ENCODE measurements at regions not wholly inside any gene's neighbourhood (a gene's known extent, or its start where the extent isn't known, plus 50 kb on each side); places are given as distances from the start of the nearest gene placed in this dataset.

- DNase-seq (ENCODE audit: low read depth): no peak
Observed at GRCh38 chr13:82817133-82817532, 1065.1 kb downstream of the SLITRK1 start.

- DNase-seq (ENCODE audit: low read depth): no peak
Observed at GRCh38 chr13:82815791-82816190, 1066.5 kb downstream of the SLITRK1 start.

GRCh38 chr13:82803341-82803740 is 1078.9 kb downstream of the SLITRK1 start:
- peak; percentile 15 for DNase-seq (ENCODE audit: low read depth)

- DNase-seq (ENCODE audit: low read depth): no peak
Observed at GRCh38 chr13:82802528-82802927, 1079.7 kb downstream of the SLITRK1 start.

GRCh38 chr13:82800391-82800790 is 1081.9 kb downstream of the SLITRK1 start:
- DNase-seq (ENCODE audit: low read depth): peak; percentile 67

GRCh38 chr13:82797876-82798275 is 1084.4 kb downstream of the SLITRK1 start:
- no peak for DNase-seq (ENCODE audit: low read depth)

GRCh38 chr13:82791035-82791434 is 1091.2 kb downstream of the SLITRK1 start:
- DNase-seq (ENCODE audit: low read depth): peak; percentile 3

GRCh38 chr13:82772816-82773215 is 1109.5 kb downstream of the SLITRK1 start:
- DNase-seq (ENCODE audit: low read depth): peak; percentile 42

- no peak for DNase-seq (ENCODE audit: low read depth)
Observed at GRCh38 chr13:82766732-82767321, 1115.4 kb downstream of the SLITRK1 start.

GRCh38 chr13:82758044-82758443 is 1124.2 kb downstream of the SLITRK1 start:
- peak; percentile 47 for DNase-seq (ENCODE audit: low read depth)

- DNase-seq (ENCODE audit: low read depth): no peak
Observed at GRCh38 chr13:82751206-82751605, 1131.1 kb downstream of the SLITRK1 start.

GRCh38 chr13:82749551-82749950 is 1132.7 kb downstream of the SLITRK1 start:
- DNase-seq (ENCODE audit: low read depth): peak; percentile 53

- peak; percentile 82 for DNase-seq (ENCODE audit: low read depth)
Observed at GRCh38 chr13:82747958-82748357, 1134.3 kb downstream of the SLITRK1 start.

- peak; percentile 50 for DNase-seq (ENCODE audit: low read depth)
Observed at GRCh38 chr13:82747291-82747690, 1135.0 kb downstream of the SLITRK1 start.

GRCh38 chr13:82740442-82740841 is 1141.8 kb downstream of the SLITRK1 start:
- no peak for DNase-seq (ENCODE audit: low read depth)

- no peak for DNase-seq (ENCODE audit: low read depth)
Observed at GRCh38 chr13:82739881-82740280, 1142.4 kb downstream of the SLITRK1 start.

- DNase-seq (ENCODE audit: low read depth): no peak
Observed at GRCh38 chr13:82729401-82729800, 1152.9 kb downstream of the SLITRK1 start.

- DNase-seq (ENCODE audit: low read depth): no peak
Observed at GRCh38 chr13:82720986-82721385, 1161.3 kb downstream of the SLITRK1 start.

- DNase-seq (ENCODE audit: low read depth): no peak
Observed at GRCh38 chr13:82719987-82720386, 1162.3 kb downstream of the SLITRK1 start.

GRCh38 chr13:82717249-82717648 is 1165.0 kb downstream of the SLITRK1 start:
- peak; percentile 81 for DNase-seq (ENCODE audit: low read depth)

GRCh38 chr13:82713687-82714405 is 1168.4 kb downstream of the SLITRK1 start:
- DNase-seq (ENCODE audit: low read depth): peak; percentile 79

GRCh38 chr13:82702513-82702912 is 1179.8 kb downstream of the SLITRK1 start:
- no peak for DNase-seq (ENCODE audit: low read depth)

- DNase-seq (ENCODE audit: low read depth): no peak
Observed at GRCh38 chr13:82701020-82701419, 1181.3 kb downstream of the SLITRK1 start.

- DNase-seq (ENCODE audit: low read depth): no peak
Observed at GRCh38 chr13:82698941-82699340, 1183.3 kb downstream of the SLITRK1 start.
